Omental fat pad (tissue), 3 donors: ENCODE measurements at regions not wholly inside any gene's neighbourhood (a gene's known extent, or its start where the extent isn't known, plus 50 kb on each side); places are given as distances from the start of the nearest gene placed in this dataset.

ENCODE experiments used
- ATAC-seq: fragments of 150-250 bp; one replicate; pipeline ENCODE4 v1.9.1; 2016; ENCODE audit warnings: mild to moderate bottlenecking, moderate library complexity; ENCODE audit not compliant: low FRiP score
- DNase-seq: peaks from one replicate; pipeline ENCODE4 v3.0.0-alpha.2; 2019; ENCODE audit warnings: low spot score
- CTCF ChIP-seq, 3 donors: fragments of 450-650 bp; IDR thresholded peaks; one replicate each; pipeline ENCODE4 v1.5.1; 2016 to 2017; ENCODE audit warnings: antibody characterized with exemption in 3 of 3, mild to moderate bottlenecking in 3 of 3, moderate library complexity in 2 of 3

- ATAC-seq = no peak
These were observed 435.0 kb downstream of the TMEM114 start for GRCh38 chr16:8155275-8155674.

GRCh38 chr16:8146256-8147012 lies 443.9 kb downstream of the TMEM114 start:
- DNase-seq (no peak), ATAC-seq (no peak)
- no peak for TF ChIP-seq CTCF (IDR thresholded peaks at IDR 0.05)

More at GRCh38 chr16:8155275-8155674, 435.0 kb downstream of the TMEM114 start:
- no peak for DNase-seq
- no peak for TF ChIP-seq CTCF (IDR thresholded peaks at IDR 0.05)

DNA sequence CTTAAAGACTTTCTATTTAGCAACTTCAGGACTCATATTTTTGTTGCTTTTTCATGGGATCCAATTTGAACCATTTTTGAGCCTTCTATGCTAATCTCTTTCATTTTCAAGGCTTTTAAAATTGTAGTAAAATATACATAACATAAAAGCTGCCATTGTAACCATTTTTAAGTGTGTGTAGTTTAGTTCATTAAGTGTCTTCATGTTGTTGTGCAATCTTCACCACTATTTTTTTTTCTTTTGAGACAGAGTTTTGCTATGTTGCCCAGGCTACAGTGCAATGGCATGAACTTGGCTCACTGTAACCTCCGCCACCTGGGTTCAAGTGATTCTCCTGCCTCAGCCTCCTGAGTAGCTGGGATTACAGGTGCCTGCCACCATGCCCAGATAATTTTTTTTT lies 451.6 kb downstream of the TMEM114 start:
- no peak for TF ChIP-seq CTCF (IDR thresholded peaks at IDR 0.05)
- ATAC-seq = no peak

DNA sequence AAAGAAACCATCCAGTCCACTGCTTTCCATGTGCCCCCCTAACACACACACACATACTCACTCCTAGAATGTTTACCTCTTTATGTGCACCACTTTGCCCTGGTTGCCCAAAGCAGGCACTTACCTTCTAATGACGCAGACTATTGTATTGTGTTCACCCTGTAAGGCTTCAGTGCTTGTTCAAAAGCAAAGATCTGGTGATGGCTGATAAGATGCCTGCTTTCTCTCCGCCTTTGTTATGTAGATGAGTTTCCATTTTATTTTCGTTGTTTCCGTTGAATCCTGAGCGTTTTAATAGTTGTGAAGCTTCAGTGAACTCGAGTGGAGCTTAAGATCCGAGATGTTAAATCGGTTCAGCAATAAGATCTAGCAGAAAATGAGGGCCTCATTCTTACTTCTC lies 452.7 kb downstream of the TMEM114 start:
- ATAC-seq (no peak), DNase-seq (no peak)
- TF ChIP-seq CTCF (IDR thresholded peaks at IDR 0.05) = no peak

More for the DNA sequence above, 451.6 kb downstream of the TMEM114 start:
- no peak for DNase-seq

- no peak for ATAC-seq
- DNase-seq = no peak
- no peak for TF ChIP-seq CTCF (IDR thresholded peaks at IDR 0.05)
These were observed 460.1 kb downstream of the TMEM114 start for GRCh38 chr16:8130197-8130596.

DNA sequence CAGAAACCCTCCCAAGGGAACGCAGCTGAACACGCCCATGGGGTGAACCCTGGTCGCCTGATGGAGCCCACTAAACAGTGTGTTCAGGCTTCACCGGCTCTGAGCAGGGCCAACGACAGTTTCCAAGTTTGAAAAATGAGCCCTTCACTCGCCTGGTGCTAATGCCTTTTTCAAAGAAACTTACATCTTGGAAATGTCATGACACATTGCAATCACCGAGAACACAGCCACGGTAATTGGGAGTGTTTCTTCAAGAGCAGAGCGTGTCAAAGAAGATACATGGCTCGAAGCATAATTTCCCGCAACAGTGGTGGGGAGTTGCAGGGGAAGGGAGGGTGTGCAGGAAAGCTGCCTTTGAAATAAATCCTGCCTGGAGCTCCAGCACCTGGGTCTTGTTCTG lies 463.2 kb downstream of the TMEM114 start:
- TF ChIP-seq CTCF (IDR thresholded peaks at IDR 0.05) = no peak
- DNase-seq (no peak), ATAC-seq (no peak)

- no peak for ATAC-seq
- TF ChIP-seq CTCF (IDR thresholded peaks at IDR 0.05) = no peak
- no peak for DNase-seq
These were observed 464.0 kb downstream of the TMEM114 start for GRCh38 chr16:8126313-8126712.
